GM23338 (cell line): ENCODE measurements at regions not wholly inside any gene's neighbourhood (a gene's known extent, or its start where the extent isn't known, plus 50 kb on each side); places are given as distances from the start of the nearest gene placed in this dataset.

Source experiments
- ATAC-seq: fragments of 200-7000 bp; cut with Tn5 transposase; 3 replicates; pipeline ENCODE4 v1.9.1; 2020
- DNase-seq: peaks from one replicate; pipeline ENCODE4 v3.0.0-alpha.2; 2015; ENCODE audit warnings: low spot score
- H2AFZ ChIP-seq: fragments of 200-600 bp; sonication (generic); 2 replicates; pipeline ENCODE4 v1.8.0; 2016; ENCODE audit warnings: antibody characterized with exemption, mild to moderate bottlenecking, moderate library complexity
- H3F3A ChIP-seq: fragments of 200-600 bp; sonication (generic); replicated peaks from 2 replicates; pipeline ENCODE4 v1.8.0; 2017; ENCODE audit warnings: antibody characterized with exemption, mixed run types, low read depth
- H3K27ac ChIP-seq: fragments of 200-600 bp; sonication (generic); 2 replicates; pipeline ENCODE4 v1.6.1; 2016; ENCODE audit warnings: low read depth
- H3K27me3 ChIP-seq: fragments of 200-600 bp; sonication (generic); 2 replicates; pipeline ENCODE4 v1.8.0; 2016; ENCODE audit warnings: mild to moderate bottlenecking, mixed run types, moderate library complexity; ENCODE audit not compliant: insufficient read depth
- H3K36me3 ChIP-seq: fragments of 200-600 bp; sonication (generic); 2 replicates; pipeline ENCODE4 v1.8.0; 2016; ENCODE audit warnings: mild to moderate bottlenecking; ENCODE audit not compliant: insufficient read depth
- H3K4me1 ChIP-seq: fragments of 200-600 bp; sonication (generic); 2 replicates; pipeline ENCODE4 v1.8.0; 2016; ENCODE audit warnings: mild to moderate bottlenecking, moderate library complexity; ENCODE audit not compliant: insufficient read depth
- H3K4me2 ChIP-seq: fragments of 200-600 bp; sonication (generic); 2 replicates; pipeline ENCODE4 v1.7.1; 2017; ENCODE audit warnings: mixed run types
- H3K4me3 ChIP-seq: fragments of 200-600 bp; sonication (generic); 2 replicates; pipeline ENCODE4 v1.6.1; 2016; ENCODE audit warnings: mixed run types
- H3K79me2 ChIP-seq: fragments of 200-600 bp; sonication (generic); replicated peaks from 2 replicates; pipeline ENCODE4 v1.8.0; 2017; ENCODE audit warnings: mild to moderate bottlenecking; ENCODE audit not compliant: insufficient read depth
- H3K9me2 ChIP-seq: fragments of 200-600 bp; sonication (generic); 2 replicates; pipeline ENCODE4 v1.8.0; 2017; ENCODE audit not compliant: insufficient read depth
- H4K20me1 ChIP-seq: fragments of 200-600 bp; sonication (generic); replicated peaks from 2 replicates; pipeline ENCODE4 v1.8.0; 2017; ENCODE audit warnings: mild to moderate bottlenecking; ENCODE audit not compliant: insufficient read depth
- H3K27ac Mint-ChIP-seq: 2 replicates; pipeline ENCODE4 v1.8.0; 2020; ENCODE audit warnings: inconsistent platforms, mild to moderate bottlenecking, moderate library complexity, mixed read lengths
- H3K27me3 Mint-ChIP-seq: 3 replicates; pipeline ENCODE4 v1.8.0; 2022; ENCODE audit warnings: low read depth, mild to moderate bottlenecking, moderate library complexity, mixed read lengths, inconsistent platforms; ENCODE audit not compliant: insufficient read depth, poor library complexity
- H3K36me3 Mint-ChIP-seq: 3 replicates; pipeline ENCODE4 v1.8.0; 2021; ENCODE audit warnings: low read depth, mild to moderate bottlenecking, inconsistent platforms, moderate library complexity, mixed read lengths
- H3K4me1 Mint-ChIP-seq: 3 replicates; pipeline ENCODE4 v1.8.0; 2020; ENCODE audit warnings: mild to moderate bottlenecking, inconsistent platforms, mixed read lengths
- H3K4me3 Mint-ChIP-seq: 3 replicates; pipeline ENCODE4 v1.8.0; 2021; ENCODE audit warnings: moderate library complexity, mild to moderate bottlenecking, inconsistent platforms, mixed read lengths
- H3K9me3 Mint-ChIP-seq: 3 replicates; pipeline ENCODE4 v1.8.0; 2020; ENCODE audit warnings: moderate library complexity, mild to moderate bottlenecking, inconsistent platforms, mixed read lengths
- CREB1 ChIP-seq: fragments of 250-450 bp; sonication (Bioruptor Pico); IDR thresholded peaks from 2 replicates; pipeline ENCODE4 v1.5.0; 2020; ENCODE audit warnings: low read depth, mild to moderate bottlenecking, moderate library complexity
- EZH2 ChIP-seq: fragments of 200-600 bp; sonication (generic); IDR thresholded peaks from one replicate; pipeline ENCODE4 v1.8.0; 2017; ENCODE audit warnings: antibody characterized with exemption, mild to moderate bottlenecking, low read depth; ENCODE audit not compliant: unreplicated experiment
- EZH2phosphoT487 ChIP-seq: fragments of 200-600 bp; sonication (generic); IDR thresholded peaks from one replicate; pipeline ENCODE4 v1.8.1; 2018; ENCODE audit warnings: antibody characterized with exemption; ENCODE audit not compliant: unreplicated experiment
- JUNB ChIP-seq: IDR thresholded peaks from one replicate; pipeline ENCODE4 v1.6.1; 2016; ENCODE audit warnings: antibody characterized with exemption; ENCODE audit not compliant: unreplicated experiment
- NANOG ChIP-seq: IDR thresholded peaks from 2 replicates; pipeline ENCODE4 v1.6.1; 2016; ENCODE audit warnings: antibody characterized with exemption, borderline replicate concordance
- POLR2AphosphoS5 ChIP-seq: IDR thresholded peaks from 2 replicates; pipeline ENCODE4 v1.6.1; 2016; ENCODE audit warnings: antibody characterized with exemption, low read depth
- TF ChIP-seq, protein P1 (sequence below): fragments of 250-450 bp; sonication (Bioruptor Pico); IDR thresholded peaks from 2 replicates; pipeline ENCODE4 v1.5.0; 2020; ENCODE audit warnings: mild to moderate bottlenecking, moderate library complexity
- TF ChIP-seq, protein P2 (sequence below): IDR thresholded peaks from 2 replicates; pipeline ENCODE4 v1.6.1; 2016; ENCODE audit warnings: antibody characterized with exemption

DNA sequence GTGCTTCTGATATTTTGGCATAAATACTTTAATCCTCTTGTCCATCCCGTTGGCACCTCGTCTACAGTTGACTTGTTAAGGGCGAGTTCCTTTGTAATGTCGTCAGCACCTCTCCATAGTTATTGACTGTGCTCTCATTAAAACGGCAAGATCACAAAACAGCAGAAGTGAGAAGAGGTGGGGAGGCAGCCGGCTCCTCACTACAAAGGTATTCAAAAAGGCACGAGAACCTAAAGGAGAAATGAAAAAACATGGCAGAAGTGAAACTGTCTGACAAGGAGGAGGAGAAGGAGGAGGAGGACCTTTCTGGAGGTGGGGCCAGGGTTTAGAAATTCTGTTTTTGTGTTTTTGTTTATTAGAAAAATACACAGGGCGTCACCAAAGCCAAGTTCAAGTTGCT lies 235.6 kb downstream of the BCL11A start (continued):
- TF ChIP-seq, protein P1, sequence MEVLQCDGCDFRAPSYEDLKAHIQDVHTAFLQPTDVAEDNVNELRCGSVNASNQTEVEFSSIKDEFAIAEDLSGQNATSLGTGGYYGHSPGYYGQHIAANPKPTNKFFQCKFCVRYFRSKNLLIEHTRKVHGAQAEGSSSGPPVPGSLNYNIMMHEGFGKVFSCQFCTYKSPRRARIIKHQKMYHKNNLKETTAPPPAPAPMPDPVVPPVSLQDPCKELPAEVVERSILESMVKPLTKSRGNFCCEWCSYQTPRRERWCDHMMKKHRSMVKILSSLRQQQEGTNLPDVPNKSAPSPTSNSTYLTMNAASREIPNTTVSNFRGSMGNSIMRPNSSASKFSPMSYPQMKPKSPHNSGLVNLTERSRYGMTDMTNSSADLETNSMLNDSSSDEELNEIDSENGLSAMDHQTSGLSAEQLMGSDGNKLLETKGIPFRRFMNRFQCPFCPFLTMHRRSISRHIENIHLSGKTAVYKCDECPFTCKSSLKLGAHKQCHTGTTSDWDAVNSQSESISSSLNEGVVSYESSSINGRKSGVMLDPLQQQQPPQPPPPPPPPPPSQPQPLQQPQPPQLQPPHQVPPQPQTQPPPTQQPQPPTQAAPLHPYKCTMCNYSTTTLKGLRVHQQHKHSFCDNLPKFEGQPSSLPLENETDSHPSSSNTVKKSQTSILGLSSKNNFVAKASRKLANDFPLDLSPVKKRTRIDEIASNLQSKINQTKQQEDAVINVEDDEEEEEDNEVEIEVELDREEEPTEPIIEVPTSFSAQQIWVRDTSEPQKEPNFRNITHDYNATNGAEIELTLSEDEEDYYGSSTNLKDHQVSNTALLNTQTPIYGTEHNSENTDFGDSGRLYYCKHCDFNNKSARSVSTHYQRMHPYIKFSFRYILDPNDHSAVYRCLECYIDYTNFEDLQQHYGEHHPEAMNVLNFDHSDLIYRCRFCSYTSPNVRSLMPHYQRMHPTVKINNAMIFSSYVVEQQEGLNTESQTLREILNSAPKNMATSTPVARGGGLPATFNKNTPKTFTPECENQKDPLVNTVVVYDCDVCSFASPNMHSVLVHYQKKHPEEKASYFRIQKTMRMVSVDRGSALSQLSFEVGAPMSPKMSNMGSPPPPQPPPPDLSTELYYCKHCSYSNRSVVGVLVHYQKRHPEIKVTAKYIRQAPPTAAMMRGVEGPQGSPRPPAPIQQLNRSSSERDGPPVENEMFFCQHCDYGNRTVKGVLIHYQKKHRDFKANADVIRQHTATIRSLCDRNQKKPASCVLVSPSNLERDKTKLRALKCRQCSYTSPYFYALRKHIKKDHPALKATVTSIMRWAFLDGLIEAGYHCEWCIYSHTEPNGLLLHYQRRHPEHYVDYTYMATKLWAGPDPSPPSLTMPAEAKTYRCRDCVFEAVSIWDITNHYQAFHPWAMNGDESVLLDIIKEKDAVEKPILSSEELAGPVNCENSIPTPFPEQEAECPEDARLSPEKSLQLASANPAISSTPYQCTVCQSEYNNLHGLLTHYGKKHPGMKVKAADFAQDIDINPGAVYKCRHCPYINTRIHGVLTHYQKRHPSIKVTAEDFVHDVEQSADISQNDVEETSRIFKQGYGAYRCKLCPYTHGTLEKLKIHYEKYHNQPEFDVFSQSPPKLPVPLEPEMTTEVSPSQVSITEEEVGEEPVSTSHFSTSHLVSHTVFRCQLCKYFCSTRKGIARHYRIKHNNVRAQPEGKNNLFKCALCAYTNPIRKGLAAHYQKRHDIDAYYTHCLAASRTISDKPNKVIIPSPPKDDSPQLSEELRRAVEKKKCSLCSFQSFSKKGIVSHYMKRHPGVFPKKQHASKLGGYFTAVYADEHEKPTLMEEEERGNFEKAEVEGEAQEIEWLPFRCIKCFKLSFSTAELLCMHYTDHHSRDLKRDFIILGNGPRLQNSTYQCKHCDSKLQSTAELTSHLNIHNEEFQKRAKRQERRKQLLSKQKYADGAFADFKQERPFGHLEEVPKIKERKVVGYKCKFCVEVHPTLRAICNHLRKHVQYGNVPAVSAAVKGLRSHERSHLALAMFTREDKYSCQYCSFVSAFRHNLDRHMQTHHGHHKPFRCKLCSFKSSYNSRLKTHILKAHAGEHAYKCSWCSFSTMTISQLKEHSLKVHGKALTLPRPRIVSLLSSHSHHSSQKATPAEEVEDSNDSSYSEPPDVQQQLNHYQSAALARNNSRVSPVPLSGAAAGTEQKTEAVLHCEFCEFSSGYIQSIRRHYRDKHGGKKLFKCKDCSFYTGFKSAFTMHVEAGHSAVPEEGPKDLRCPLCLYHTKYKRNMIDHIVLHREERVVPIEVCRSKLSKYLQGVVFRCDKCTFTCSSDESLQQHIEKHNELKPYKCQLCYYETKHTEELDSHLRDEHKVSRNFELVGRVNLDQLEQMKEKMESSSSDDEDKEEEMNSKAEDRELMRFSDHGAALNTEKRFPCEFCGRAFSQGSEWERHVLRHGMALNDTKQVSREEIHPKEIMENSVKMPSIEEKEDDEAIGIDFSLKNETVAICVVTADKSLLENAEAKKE (CRISPR knock-in tag), result no peak
- TF ChIP-seq CREB1 (CRISPR knock-in tag) (no peak), EZH2 (no peak), POLR2AphosphoS5 (no peak), EZH2phosphoT487 (no peak), JUNB (no peak)

DNA sequence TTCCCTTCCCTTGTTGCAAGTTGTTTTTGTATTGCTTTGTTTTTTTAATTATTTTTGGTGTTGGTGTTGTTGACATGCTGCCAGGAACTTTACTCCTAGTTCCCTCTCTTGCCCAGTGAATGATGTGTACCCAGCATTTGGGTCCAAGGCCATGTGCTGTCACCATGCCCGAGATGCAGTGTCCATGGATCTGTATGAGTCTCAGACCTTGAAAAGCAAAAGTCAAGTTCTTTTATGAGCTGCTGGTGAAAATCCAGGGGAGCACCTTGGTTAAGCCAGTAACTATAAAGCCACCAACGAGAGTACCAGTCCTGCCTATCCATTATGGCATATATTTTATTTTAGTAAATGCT lies 236.4 kb downstream of the BCL11A start:
- no peak overlapping the region for H3K4me3 Mint-ChIP-seq
- ATAC-seq, result no peak
- no peaks in the 10 kb centered on the region for H3K36me3 ChIP-seq
- no peaks in the 10 kb centered on the region for H4K20me1 ChIP-seq
- no peak overlapping the region for H3K4me2 ChIP-seq
- no peaks in the 10 kb centered on the region for H3K27me3 ChIP-seq
- H3K4me1 Mint-ChIP-seq, result peaks cover 39% of the 10 kb centered on the region
- H3K79me2 ChIP-seq, result no peaks in the 10 kb centered on the region
- no peak overlapping the region for H3K27ac Mint-ChIP-seq
- no peaks in the 10 kb centered on the region for H3F3A ChIP-seq
- H3K27me3 Mint-ChIP-seq, result peaks cover 5% of the 10 kb centered on the region
- H2AFZ ChIP-seq, result 0 out of 2 replicates have a peak overlapping the region, but pooled peaks have one; percentile 76
- H3K9me3 Mint-ChIP-seq, result no peaks in the 10 kb centered on the region
- H3K4me1 ChIP-seq, result peaks cover 29% of the 10 kb centered on the region
- TF ChIP-seq JUNB (no peak), NANOG (no peak), EZH2phosphoT487 (no peak), CREB1 (CRISPR knock-in tag) (no peak)
- TF ChIP-seq, protein P2, sequence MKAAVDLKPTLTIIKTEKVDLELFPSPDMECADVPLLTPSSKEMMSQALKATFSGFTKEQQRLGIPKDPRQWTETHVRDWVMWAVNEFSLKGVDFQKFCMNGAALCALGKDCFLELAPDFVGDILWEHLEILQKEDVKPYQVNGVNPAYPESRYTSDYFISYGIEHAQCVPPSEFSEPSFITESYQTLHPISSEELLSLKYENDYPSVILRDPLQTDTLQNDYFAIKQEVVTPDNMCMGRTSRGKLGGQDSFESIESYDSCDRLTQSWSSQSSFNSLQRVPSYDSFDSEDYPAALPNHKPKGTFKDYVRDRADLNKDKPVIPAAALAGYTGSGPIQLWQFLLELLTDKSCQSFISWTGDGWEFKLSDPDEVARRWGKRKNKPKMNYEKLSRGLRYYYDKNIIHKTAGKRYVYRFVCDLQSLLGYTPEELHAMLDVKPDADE, result no peak
- DNase-seq, result no peak
- no peak overlapping the region for H3K4me3 ChIP-seq
- no peaks in the 10 kb centered on the region for H3K36me3 Mint-ChIP-seq
- no peaks in the 10 kb centered on the region for H3K9me2 ChIP-seq
- H3K27ac ChIP-seq, result no peak overlapping the region
